K562 (cell line): ENCODE measurements at regions not wholly inside any gene's neighbourhood (a gene's known extent, or its start where the extent isn't known, plus 50 kb on each side); places are given as distances from the start of the nearest gene placed in this dataset.

Experiments used
- ATAC-seq: fragments of 200-7000 bp; cut with Tn5 transposase; 3 replicates; pipeline ENCODE4 v1.9.1; 2020; ENCODE audit warnings: moderate library complexity
- BruUV-seq: library from RNA; stranded (reverse); fragments of 400-500 nt; replicated peaks from 2 replicates; lab custom pipeline; 2021; lab: Mats Ljungman, UMichigan
- CTCF ChIA-PET: fragments of 300-600 bp; formaldehyde crosslinking; extraction: SDS; loops from one replicate; lab custom pipeline; 2021; ENCODE audit warnings: low intra/inter-chr PET ratio; lab: Yijun Ruan, JAX
- POLR2A ChIA-PET: fragments of 300-600, 350-650 bp; sonication (Branson Sonifier 250); formaldehyde crosslinking; extraction: SDS; loops from one replicate; lab custom pipeline; 2021; ENCODE audit warnings: antibody characterized with exemption, inconsistent platforms; lab: Yijun Ruan, JAX
- DNase-seq, 4 experiments: peaks; one replicate each; pipeline versions ENCODE4 v3.0.0 to v3.0.0-alpha.2; 2011 to 2018; ENCODE audit warnings: low spot score in 3 of 4, mixed read lengths in 3 of 4; ENCODE audit errors: extremely low read depth in 1 of 4
- FAIRE-seq: peaks from 2 replicates; lab custom pipeline; 2011; peaks lifted over from hg19 to GRCh38; lab: Jason Lieb, UNC
- H2AFZ ChIP-seq: 2 replicates; pipeline ENCODE4 v1.6.0; 2011; ENCODE audit warnings: low read depth, low read length, control low read depth, inconsistent platforms
- H3K27ac ChIP-seq: fragments of 200-600 bp; 3 replicates; pipeline ENCODE4 v1.8.0; 2011; ENCODE audit warnings: low read depth, mild to moderate bottlenecking, control low read depth, inconsistent platforms, low read length, moderate library complexity, mixed read lengths; ENCODE audit errors: extremely low read depth
- H3K27me3 ChIP-seq, 2 experiments: fragments of 300-600 bp in 1 of 2; 2 replicates in 1 of 2; 3 replicates in 1 of 2; pipeline versions ENCODE4 v1.6.0 to v1.8.0; 2011; ENCODE audit warnings: inconsistent platforms in 2 of 2, low read length in 2 of 2, mild to moderate bottlenecking in 1 of 2, mixed read lengths in 1 of 2, moderate library complexity in 1 of 2; ENCODE audit not compliant: control insufficient read depth in 2 of 2, insufficient read depth in 2 of 2
- H3K36me3 ChIP-seq: fragments of 300-600 bp; 3 replicates; pipeline ENCODE4 v1.8.0; 2011; ENCODE audit warnings: mild to moderate bottlenecking, low read length, inconsistent platforms; ENCODE audit not compliant: control insufficient read depth, insufficient read depth
- H3K4me1 ChIP-seq, 2 experiments: fragments of 200-600 bp in 1 of 2; replicated peaks in 1 of 2; 2 replicates in 1 of 2; 3 replicates in 1 of 2; pipeline versions ENCODE4 v1.5.1 to v1.8.0; 2011; ENCODE audit warnings: inconsistent platforms in 2 of 2, low read length in 2 of 2, mild to moderate bottlenecking in 1 of 2, mixed read lengths in 1 of 2, moderate library complexity in 1 of 2; ENCODE audit not compliant: control insufficient read depth in 2 of 2, insufficient read depth in 2 of 2
- H3K4me2 ChIP-seq: 2 replicates; pipeline ENCODE4 v1.6.1; 2011; ENCODE audit warnings: low read length, control low read depth, inconsistent platforms, mixed read lengths; ENCODE audit not compliant: insufficient read depth
- H3K4me3 ChIP-seq: fragments of 200-600 bp; sonication (generic), shearing (Covaris generic); 2 replicates; pipeline ENCODE4 v1.5.1; 2016; ENCODE audit warnings: control low read depth, inconsistent platforms
- H3K79me2 ChIP-seq: fragments of 200-600 bp; 3 replicates; pipeline ENCODE4 v1.8.0; 2011; ENCODE audit warnings: low read length, inconsistent platforms; ENCODE audit not compliant: control insufficient read depth, insufficient read depth
- H3K9ac ChIP-seq, 2 experiments: 2 replicates each; pipeline versions ENCODE4 v1.6.0 to v1.6.1; 2011; ENCODE audit warnings: low read depth in 2 of 2, low read length in 2 of 2, control low read depth in 1 of 2, inconsistent platforms in 1 of 2, mild to moderate bottlenecking in 1 of 2, mixed read lengths in 1 of 2; ENCODE audit not compliant: insufficient read depth in 1 of 2
- H3K9me1 ChIP-seq: one replicate; pipeline ENCODE4 v1.6.0; 2011; ENCODE audit warnings: inconsistent platforms, mild to moderate bottlenecking, low read length, moderate library complexity; ENCODE audit not compliant: control insufficient read depth, insufficient read depth
- H3K9me3 ChIP-seq: replicated peaks from 2 replicates; pipeline ENCODE4 v1.5.1; 2011; ENCODE audit warnings: low read depth, low read length, inconsistent platforms; ENCODE audit not compliant: control insufficient read depth, insufficient read depth
- H4K20me1 ChIP-seq: replicated peaks from 2 replicates; pipeline ENCODE4 v1.6.1; 2011; ENCODE audit warnings: low read length, inconsistent platforms, mixed read lengths; ENCODE audit not compliant: control insufficient read depth, insufficient read depth
- CBX1 ChIP-seq: sonication (generic); IDR thresholded peaks from 2 replicates; pipeline ENCODE4 v1.6.1; 2016; ENCODE audit warnings: antibody characterized with exemption, low read depth, mild to moderate bottlenecking
- ELF4 ChIP-seq: fragments of 450-650 bp; formaldehyde crosslinking; IDR thresholded peaks from 2 replicates; pipeline ENCODE4 v1.4.0; 2022; ENCODE audit warnings: missing genetic modification characterization
- ETS2 ChIP-seq: IDR thresholded peaks from 2 replicates; pipeline ENCODE4 v1.6.1; 2016; ENCODE audit warnings: borderline replicate concordance, missing genetic modification characterization, mild to moderate bottlenecking, moderate library complexity, missing compliant biosample characterization; ENCODE audit not compliant: poor library complexity, severe bottlenecking
- HMG20A ChIP-seq: fragments of 450-650 bp; formaldehyde crosslinking; conservative IDR thresholded peaks from 2 replicates; pipeline ENCODE4 v1.4.0; 2020; ENCODE audit warnings: mild to moderate bottlenecking, mixed read lengths
- KLF6 ChIP-seq: fragments of 250-450 bp; sonication (Bioruptor Pico); IDR thresholded peaks from 2 replicates; pipeline ENCODE4 v1.4.0; 2020; ENCODE audit warnings: mild to moderate bottlenecking, moderate library complexity, borderline replicate concordance
- MED1 ChIP-seq: sonication (generic); formaldehyde crosslinking; IDR thresholded peaks from 2 replicates; pipeline ENCODE4 v1.8.1; 2023; ENCODE audit warnings: missing genetic modification reagents, borderline replicate concordance
- TBP ChIP-seq: optimal IDR thresholded peaks from 2 replicates; pipeline ENCODE3; 2011; ENCODE audit warnings: low read depth, low read length, improper control_type of control experiment
- YY1 ChIP-seq, 3 experiments: IDR thresholded peaks; 2 replicates each; pipeline ENCODE4 v1.6.1; 2011; ENCODE audit warnings: low read length in 2 of 3, mild to moderate bottlenecking in 2 of 3, moderate library complexity in 2 of 3, borderline replicate concordance in 1 of 3, control low read depth in 1 of 3, low read depth in 1 of 3; ENCODE audit not compliant: insufficient read depth in 3 of 3, insufficient replicate concordance in 2 of 3, control insufficient read depth in 1 of 3, insufficient read length in 1 of 3; ENCODE audit errors: extremely low read depth in 1 of 3
- WGBS: fragments of 100-300 bp; shearing (Covaris generic); methylation state at CpG from one replicate; pipeline ENCODE4 v1.1.6; 2016; ENCODE audit warnings: low coverage, mixed read lengths; ENCODE audit not compliant: insufficient coverage; ENCODE audit errors: missing lambda C conversion rate; 5-methylcytosine and 5-hydroxymethylcytosine counted together
- in situ Hi-C: fragments of 300-500 bp; cut with MboI; formaldehyde crosslinking; loops from 4 replicates; pipeline ENCODE4 v1.15.0; 2018; ENCODE audit warnings: inconsistent platforms, mixed read lengths
- intact Hi-C: fragments of 100-400 bp; cut with micrococcal nuclease; formaldehyde crosslinking; loops from 2 replicates; pipeline ENCODE4 v1.14.2; 2022

- TF ChIP-seq YY1 (IDR thresholded peaks at IDR 0.05; ENCODE audit: borderline replicate concordance in 1 of 3, control insufficient read depth in 1 of 3, extremely low read depth in 1 of 3, insufficient read depth in 3 of 3, insufficient read length in 1 of 3, insufficient replicate concordance in 2 of 3, low read depth in 1 of 3, low read length in 2 of 3) = no peak
- TF ChIP-seq, all 486 proteins: peak for 0
Measured at GRCh38 chr4:140255467-140255866, 101.5 kb upstream of the MAML3 start (continued).

GRCh38 chr4:140254651-140255299 is 100.8 kb upstream of the MAML3 start:
- DNase-seq (no peak), ATAC-seq (no peak), FAIRE-seq (no peak)
- Histone ChIP-seq H3K27me3 (peaks cover 0 to 21% of the 10 kb centered on the region in 2 experiments; a peak in 2 of 5 replicates), H4K20me1 (no peaks in the 10 kb centered on the region), H3K79me2 (no peaks in the 10 kb centered on the region), H3K9me1 (no peaks in the 10 kb centered on the region), H2AFZ (no peak overlapping the region), H3K27ac (no peak overlapping the region), H3K9ac (no peak overlapping the region), H3K4me2 (no peak overlapping the region), H3K4me3 (no peak overlapping the region), H3K4me1 (peaks cover 0 to 9% of the 10 kb centered on the region in 2 experiments; a peak in 2 of 5 replicates), H3K36me3 (no peaks in the 10 kb centered on the region), H3K9me3 (no peaks in the 10 kb centered on the region)
- CTCF ChIA-PET = no interaction called here
- POLR2A ChIA-PET = no interaction called here
- intact Hi-C loops (loop anchor here (10.0 kb wide), 1 partner anchor 500 kb away; no protein-coding TSS in a partner anchor), in situ Hi-C loops (loop anchor here (10.0 kb wide), 1 partner anchor 220 kb away; no protein-coding TSS in a partner anchor)
- no TSS peak for BruUV-seq
- WGBS = 0% methylated on average over 2 of the region's 2 CpGs
- TF ChIP-seq ETS2 (tag) (no peak), KLF6 (CRISPR knock-in tag) (no peak), TBP (no peak), ELF4 (no peak), HMG20A (CRISPR knock-in tag) (no peak), MED1 (CRISPR knock-in tag) (no peak), CBX1 (no peak)
